ENCODE measurements at regions not wholly inside any gene's neighbourhood (a gene's known extent, or its start where the extent isn't known, plus 50 kb on each side); places are given as distances from the start of the nearest gene placed in this dataset.

DNA sequence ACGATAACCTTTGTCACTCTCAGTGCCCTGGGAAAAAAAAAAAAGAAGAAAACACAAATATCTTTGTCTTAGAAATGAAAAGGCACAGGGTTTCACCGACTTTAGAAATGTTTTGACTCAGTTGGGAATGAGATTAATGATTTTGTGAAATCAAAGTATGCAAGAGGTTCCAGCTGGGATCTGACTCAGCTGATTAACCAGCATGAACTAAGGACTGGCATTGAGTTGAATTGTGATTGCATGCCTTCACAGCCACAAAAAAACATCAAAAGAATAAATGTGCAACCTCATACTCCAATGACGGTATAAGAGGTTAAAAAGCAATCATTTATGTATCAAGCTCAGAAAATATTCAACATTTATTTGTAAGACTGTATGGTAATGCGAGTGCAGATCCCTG, 566.6 kb upstream of the DSEL start:
- DNase-seq = no peak

GRCh38 chr18:68072744-68073143, 556.2 kb upstream of the DSEL start:
- DNase-seq = no peak

DNA sequence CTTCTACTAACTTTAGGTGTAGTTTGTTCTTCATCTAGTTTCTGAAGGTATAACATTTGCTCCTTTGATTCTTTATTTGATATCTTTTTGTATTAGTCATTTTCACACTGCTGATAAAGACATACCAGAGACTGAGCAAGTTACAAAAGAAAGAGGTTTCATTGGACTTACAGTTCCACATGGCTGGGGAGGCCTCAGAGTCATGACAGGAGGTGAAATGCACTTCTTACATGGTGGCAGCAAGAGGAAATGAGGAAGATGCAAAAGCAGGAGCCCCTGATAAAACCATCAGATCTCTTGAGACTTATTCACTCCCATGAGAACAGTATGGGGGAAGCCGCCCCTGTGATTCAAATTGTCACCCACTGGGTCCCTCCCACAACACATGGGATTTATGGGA, 544.4 kb upstream of the DSEL start:
- no peak for DNase-seq

DNA sequence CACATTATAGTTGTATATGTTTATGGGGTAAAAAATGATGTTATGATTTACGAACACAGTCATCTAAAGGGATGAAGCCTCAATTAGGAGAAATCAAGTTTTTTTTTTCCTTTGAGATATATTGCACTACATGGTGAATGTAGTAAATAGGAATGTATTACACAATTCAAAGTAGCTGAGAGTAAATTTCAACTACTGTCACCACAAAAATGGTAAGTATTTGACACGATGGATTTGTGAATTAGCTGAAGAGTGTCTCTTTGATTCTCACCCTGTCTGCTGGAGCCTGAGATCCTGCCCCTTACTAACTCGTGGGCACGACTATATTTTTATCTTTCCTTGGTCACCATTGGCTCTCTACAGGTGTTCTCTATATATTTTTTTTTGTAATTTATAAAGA, 540.4 kb upstream of the DSEL start:
- DNase-seq = no peak

GRCh38 chr18:68054669-68055068, 538.1 kb upstream of the DSEL start:
- DNase-seq = no peak

DNA sequence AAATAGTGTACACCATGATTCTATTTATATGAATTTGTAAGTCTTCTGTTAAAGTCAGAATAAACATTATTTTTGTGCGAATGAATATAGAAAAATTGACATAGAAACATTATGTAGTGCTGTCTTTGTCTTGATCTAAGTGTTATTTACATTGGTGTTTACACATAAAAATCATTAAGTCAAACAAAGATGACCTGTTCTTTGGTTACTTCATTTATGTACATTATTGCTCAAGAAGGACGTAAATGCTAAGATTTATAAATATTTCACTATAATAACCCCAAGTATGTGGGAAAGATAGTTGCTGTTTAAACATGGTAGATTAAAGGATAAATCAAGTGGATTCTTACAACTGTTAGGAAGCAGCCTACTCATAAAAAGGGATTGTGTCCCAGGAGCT, 536.8 kb upstream of the DSEL start:
- no peak for DNase-seq

GRCh38 chr18:68041327-68041726, 524.8 kb upstream of the DSEL start:
- no peak for DNase-seq

GRCh38 chr18:68040198-68040597, 523.7 kb upstream of the DSEL start:
- no peak for DNase-seq

DNA sequence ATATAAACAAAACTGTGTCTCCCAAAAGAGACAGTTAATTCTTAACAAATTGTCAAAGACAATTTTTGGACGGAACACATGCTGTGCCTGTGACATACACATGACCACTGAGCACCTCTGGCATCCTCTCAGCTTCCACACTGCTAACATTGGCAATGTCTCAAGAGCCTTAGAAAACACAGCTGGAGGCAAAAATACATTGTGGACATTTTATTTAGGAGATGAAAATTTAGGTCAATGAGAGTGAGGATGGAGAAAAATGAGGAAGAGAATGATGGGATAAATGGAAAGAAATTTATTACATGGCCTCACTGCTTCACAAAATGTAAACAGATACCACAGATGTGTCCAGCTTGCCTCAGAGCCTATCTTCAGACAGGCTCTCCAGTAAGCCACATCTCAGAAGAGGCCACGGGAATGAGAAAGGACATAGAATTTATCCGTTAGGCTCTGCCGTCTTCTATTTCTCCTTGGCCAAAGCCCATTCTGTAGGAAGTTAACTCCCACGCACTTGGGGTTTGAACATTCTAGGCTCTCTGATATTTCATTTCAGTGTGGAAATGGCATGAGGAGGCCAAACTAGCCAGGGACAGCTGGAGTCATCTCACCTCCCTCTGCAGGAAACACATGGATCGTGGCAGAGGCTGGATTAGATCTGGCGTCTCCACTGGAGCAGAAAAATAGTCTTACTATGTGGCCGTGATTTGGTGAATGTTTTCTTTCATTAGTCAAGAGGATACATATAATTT, 519.4 kb upstream of the DSEL start:
- DNase-seq = no peak

GRCh38 chr18:68034296-68034695, 517.8 kb upstream of the DSEL start:
- DNase-seq = no peak

GRCh38 chr18:68033466-68033865, 516.9 kb upstream of the DSEL start:
- no peak for DNase-seq

- DNase-seq = no peak
Observed at GRCh38 chr18:68024716-68025115, 508.2 kb upstream of the DSEL start.

GRCh38 chr18:68017385-68017784, 500.9 kb upstream of the DSEL start:
- DNase-seq = no peak

- no peak for DNase-seq
Observed at GRCh38 chr18:67997496-67997895, 481.0 kb upstream of the DSEL start.

- DNase-seq = no peak
Observed at GRCh38 chr18:67995769-67996168, 479.2 kb upstream of the DSEL start.

GRCh38 chr18:67980241-67980640, 463.7 kb upstream of the DSEL start:
- no peak for DNase-seq

DNA sequence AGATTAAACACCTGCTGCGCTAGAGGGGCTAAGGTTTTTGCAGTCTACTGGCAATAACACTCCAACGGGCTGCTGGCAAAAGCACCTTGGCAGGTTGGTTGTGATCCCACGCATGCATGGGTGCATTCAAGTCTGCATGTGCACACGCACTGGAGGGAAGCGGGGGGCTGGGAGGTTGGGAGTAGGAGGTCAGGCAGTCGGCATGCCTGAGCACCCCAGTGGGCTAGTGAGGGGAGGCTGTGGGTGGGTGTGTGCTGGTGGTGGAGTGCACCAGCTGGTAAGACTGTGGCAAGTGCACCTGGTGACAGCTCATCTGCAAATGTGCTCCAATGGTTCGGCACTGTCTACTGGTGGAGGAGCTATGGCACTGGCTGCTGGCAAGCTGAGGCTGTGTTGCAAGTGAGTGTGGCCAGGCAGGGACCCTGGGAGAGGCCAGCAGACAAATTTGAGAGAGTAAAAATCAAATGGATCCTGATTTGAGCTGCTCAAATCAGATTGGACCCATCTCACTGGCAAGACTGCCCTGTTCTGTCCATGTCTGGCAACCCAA, 460.6 kb upstream of the DSEL start:
- no peak for DNase-seq

DNA sequence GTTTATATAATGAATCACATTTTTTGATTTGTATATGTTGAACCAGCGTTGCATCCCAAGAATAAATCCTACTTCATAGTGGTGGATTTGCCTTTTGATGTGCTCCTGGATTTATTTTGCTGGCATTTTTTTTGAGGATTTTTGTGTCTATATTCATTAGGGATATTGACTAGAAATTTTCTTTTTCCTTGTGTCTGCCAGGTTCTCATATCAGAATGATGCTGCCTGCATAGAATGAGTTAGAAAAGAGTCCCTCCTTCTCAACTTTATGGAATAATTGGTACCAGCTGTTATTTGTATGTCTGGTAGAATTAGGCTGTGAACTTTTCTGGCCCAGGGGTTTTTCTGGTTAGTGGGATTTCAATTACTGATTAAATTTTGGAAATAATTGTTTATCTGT, 457.4 kb upstream of the DSEL start:
- DNase-seq = no peak

GRCh38 chr18:67969458-67969857, 452.9 kb upstream of the DSEL start:
- DNase-seq = no peak

- DNase-seq = no peak
Observed at GRCh38 chr18:67966224-67966623, 449.7 kb upstream of the DSEL start.

DNA sequence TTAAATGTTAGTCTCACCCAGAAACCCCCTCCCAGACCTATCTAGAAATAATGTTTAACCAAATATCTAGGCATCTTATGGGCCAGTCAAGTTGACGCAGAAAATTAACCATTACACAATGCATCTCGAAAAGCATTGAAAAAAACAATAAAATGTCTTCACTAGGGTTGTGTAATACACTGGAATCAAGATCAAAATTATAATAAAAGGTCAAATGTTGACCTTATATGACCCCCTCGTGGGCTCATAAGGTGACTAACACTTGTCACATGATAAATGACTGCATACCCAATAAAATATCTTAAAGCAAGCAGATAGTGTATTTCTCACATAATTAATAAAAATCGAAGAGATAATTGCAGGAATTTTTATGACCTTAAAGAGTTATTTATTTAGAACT, 447.9 kb upstream of the DSEL start:
- DNase-seq = no peak

- no peak for DNase-seq
Observed at GRCh38 chr18:67961701-67962440, 445.4 kb upstream of the DSEL start.

DNA sequence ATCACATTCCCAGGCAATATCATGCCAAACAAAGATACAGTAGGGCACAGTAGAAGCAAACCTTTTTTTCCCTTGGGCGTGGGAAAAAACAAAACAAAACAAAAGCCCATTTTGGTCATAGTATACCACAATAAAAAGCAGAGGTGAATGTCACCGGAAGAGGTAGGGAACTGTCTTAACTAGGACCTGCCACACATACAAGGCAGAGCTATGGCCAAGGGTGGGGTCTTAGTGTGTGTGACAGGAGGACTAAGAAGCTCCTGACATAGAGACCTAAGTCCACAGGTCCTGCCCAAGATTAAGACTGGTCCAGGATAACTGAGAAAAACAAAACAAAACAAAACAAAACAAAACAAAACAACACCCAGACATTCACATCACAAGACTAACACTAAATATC, 441.2 kb upstream of the DSEL start:
- no peak for DNase-seq

DNA sequence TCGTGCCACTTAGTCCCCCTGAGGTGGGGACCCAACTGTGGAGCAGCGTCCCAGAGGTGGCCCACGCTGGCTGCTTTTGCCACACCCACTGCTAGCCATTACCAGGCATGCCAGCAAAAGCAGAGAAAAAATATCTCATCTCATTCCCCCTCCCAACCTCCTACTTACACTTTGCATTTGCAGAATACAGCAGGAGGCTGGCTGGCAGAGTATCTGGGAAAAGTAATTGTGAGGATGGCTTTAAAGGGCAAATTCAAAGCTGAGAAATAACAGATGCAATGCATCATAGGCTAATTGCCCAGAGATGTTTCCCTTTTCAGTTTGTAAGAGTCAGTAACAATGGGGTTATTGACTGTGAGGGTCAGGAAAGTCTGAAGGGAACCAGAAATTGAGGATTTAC, 438.1 kb upstream of the DSEL start:
- DNase-seq = no peak

Measured in CD4-positive, alpha-beta T cell treated with Interleukin-17A for 1 hour (primary cell).